Stimulated activated CD4-positive, alpha-beta T cell treated with anti-CD3 and anti-CD28 coated beads, Interleukin-2, amount 100 ng/mL, for 48 hours (primary cell): ENCODE measurements at regions not wholly inside any gene's neighbourhood (a gene's known extent, or its start where the extent isn't known, plus 50 kb on each side); places are given as distances from the start of the nearest gene placed in this dataset.
A peak's percentile ranks its signal among the peaks of the same experiment; 100 is the strongest.
"Not testable (repeated sequence)": the region's sequence is repeated elsewhere in the genome, so short reads cannot be mapped to it uniquely, and the experiment has no call there.

ENCODE experiments used
- DNase-seq, 2 donors: peaks; one replicate each; pipeline ENCODE4 v3.0.0-alpha.2; 2020

DNA sequence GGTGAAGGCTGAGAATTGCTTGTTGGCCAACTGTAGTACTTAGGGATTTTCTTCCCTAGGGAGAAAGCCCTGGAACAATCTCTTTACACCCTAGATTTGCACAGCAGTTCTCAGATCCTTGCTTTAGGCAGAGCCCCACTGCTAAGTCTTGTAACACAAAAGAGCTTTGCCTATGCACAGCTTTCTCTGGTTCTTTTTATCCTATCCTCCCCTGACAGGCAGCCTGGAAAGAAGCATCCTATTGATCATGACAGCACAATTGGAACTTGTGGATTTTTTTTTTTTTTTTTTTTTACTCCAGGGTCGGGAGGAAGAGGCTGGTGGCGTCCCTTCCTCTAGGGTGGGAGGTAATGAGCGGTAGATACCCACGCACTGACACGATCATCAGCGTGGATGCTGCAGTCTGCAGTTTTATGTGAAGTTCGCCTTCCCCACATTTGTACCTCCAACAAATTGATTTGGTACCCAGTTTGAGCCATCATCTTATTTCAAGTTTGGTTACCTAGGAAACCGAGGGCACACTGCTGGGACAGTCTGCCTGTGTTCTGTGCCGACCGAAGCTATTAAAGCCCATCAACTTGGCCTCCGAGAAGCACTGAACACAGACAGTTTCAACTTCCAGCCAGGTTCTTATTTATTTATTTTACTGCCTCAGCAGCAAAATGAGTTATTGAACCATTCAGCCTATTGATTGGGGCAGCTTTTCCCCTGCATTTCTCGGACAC lies 110.1 kb downstream of the NRN1 start:
- DNase-seq = no peak

DNA sequence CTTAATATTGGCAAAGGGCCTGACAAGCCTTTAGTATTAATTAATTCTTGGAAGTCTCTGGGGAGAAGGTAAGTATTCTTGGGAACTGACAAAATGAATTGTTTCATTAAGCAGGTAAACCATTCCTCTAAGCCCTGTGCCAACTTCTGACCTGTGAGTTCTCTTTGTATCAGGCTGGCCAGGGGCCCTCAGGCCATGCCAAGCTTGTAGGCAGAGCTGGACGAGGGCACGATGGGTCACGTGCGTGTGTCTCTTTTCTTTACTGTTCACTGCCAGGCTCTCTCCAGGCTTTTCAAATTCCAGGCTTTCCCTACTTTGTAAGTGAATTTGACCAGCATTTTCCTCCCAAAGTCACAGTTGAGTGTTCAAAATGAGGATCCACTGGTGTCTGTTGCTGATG lies 112.4 kb downstream of the NRN1 start:
- no peak for DNase-seq

DNA sequence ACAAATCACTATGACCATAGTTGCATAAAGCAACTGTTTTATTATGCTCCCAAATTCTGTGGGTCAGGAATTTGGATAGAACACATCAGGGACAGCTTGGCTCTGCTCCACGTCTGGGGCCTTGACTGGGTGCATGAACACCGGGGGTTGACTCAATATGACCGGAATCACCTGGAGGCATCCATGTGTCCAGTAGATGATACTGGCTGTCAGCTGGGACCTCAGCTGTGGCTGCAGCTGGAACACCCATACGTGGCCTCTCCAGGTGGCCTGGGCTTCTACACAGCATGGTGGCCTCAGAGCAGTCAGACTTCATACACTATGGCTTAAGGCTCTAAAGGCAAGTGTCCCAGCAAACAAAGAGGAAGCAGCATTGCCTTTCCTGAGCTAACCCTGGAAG lies 113.4 kb downstream of the NRN1 start:
- DNase-seq = no peak

DNA sequence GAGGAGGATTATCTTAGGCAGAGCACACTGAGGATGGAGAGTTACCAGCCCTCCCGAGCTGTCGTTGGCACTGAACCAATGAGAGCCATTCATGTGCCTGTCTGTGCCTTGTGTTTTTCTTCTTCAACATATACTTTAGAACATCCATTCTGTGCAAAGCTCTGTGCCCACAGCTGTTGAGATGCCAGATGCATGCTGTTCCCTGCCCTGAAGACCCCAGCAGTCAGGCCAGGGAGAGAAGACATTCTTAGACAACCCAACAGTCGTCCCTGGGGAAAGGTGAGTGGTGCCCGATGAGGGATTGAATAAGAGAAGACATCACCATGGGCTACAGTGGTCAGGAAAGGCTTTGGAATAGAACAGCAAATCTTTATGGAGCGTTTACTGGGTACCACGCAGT lies 114.1 kb downstream of the NRN1 start:
- no peak for DNase-seq

DNA sequence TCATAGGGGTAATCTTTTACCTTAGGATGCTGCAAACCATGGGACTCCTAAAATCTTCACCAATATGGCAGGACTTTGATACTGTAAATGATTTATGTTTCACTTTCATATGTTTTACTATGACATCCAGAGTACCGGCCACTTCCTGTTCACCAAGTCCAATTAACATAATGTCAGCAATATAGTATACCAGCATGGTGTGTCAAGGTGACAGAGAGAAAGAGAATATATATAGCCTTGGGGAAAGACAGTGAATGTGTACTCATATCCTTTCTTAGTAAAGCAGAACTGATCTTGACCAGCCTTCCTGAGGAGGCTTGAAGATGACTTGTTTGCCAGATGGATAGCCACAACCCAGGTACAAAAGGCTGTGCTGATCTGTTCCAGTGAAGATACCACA lies 127.9 kb downstream of the NRN1 start:
- DNase-seq = no peak

DNA sequence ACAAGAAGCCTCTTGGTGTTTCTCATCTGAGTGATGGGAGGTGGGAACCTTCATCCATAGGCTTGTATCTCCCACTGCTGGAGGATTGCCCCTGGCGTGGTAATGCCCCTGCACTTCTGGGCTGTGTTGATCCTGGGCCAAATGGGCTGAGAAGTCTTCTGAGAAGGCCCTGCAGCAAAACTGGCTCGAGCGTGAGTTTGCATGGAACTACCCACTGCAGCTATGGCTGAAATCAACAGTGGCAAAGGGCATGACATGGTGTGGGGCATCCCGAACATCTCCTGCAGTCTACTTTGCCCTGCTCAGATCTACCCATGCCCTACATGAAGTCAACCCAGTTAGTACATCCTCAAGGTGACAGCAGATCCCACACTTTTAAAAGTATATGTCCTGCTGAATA lies 130.6 kb downstream of the NRN1 start:
- no peak for DNase-seq

DNA sequence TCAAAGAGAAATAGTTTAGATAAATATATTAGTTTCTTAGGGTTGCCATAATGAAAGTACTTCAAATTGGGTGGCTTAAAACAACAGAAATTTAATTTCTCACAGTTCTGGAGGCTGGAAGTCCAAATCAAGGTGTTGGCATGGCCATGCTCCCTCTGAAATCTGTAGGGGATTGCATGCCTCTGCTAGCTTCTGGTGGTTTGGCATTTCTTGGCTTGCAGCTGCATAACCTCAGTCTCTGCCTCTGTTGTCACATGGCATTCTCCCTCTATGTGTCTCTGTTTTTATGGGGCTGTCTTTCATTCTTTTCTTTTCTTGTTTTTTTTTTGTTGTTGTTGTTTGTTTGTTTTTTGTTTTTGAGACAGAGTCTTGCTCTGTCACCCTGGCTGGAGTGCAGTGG lies 132.7 kb downstream of the NRN1 start:
- DNase-seq = not testable (repeated sequence)

DNA sequence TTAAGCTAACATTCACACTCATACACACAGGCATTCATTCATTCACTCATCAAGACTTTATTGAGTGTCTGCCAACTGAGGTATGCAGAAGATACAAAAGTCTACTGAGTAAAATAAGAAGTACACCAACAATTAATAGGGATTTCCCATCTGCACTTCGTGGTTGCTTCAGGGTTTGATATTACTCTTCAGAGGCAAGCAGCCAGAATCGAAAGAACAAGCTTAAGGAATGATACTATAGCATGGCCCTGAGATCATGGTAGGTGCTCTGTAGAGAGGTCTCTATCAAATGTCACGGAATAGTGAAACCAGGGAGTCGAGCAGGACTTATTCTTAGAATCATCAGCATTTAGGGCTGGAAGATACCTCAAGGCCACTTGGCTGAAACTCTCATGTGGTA lies 135.4 kb downstream of the NRN1 start:
- DNase-seq = no peak

DNA sequence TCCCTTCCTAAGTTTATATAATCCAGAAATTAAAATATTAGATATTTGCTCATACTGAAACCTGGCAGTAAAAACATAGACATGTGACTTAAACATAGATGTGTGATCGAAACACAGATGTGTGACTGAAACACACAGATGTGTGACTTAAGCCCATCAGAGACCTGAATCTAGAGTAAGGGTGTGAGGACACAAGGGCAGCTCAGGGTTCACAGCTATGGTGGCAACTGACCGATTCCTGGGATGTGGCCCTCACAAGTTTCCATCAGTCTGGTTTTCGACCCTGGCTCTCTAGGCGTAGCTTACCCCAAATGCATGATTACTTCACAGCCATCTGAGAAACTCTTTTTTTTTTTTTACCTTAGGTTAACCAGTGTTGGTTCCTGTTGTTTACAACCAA lies 137.0 kb downstream of the NRN1 start:
- DNase-seq = no peak

DNA sequence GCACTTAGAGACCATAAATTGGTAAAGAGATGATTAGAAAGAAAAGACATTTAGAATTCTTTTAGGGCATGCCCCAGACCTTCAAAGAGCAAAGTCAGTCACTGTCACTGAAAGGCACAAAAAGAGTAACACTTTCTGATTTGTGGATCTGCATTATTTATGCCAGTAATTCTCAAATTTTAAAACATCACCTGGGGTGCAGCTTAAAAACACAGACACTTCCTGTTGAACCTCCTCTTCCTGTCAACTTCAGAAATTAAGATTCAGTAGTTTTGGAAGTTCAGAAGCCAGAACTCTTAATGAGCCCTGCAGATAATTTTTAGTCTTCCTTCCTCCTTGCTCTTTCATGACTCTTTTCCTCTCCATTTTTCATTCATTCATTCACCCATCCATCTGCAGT lies 137.5 kb downstream of the NRN1 start:
- DNase-seq = no peak

DNA sequence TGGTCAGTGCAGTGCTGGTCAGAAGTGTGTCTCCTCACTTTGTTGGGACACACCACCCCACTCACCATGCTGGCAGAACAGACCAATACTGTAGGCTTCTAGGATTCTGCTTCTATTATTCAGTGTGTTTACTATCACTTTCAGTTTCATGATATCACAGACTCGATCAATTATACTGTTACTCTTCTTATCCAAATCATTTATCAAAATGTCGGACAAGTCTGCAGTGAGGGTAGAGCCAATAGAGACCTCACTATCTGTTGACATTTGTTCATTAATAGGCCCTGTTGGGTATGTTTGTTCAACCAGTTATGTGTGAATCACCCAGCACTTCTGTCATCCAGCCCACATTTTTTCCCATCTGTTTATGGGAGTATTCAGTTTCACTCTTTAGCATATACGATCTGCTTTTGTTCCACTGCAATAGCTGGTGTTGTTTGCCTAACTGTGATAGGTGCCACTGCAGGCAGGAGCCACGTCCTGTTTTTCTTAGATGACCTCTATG lies 140.1 kb downstream of the NRN1 start:
- no peak for DNase-seq

DNA sequence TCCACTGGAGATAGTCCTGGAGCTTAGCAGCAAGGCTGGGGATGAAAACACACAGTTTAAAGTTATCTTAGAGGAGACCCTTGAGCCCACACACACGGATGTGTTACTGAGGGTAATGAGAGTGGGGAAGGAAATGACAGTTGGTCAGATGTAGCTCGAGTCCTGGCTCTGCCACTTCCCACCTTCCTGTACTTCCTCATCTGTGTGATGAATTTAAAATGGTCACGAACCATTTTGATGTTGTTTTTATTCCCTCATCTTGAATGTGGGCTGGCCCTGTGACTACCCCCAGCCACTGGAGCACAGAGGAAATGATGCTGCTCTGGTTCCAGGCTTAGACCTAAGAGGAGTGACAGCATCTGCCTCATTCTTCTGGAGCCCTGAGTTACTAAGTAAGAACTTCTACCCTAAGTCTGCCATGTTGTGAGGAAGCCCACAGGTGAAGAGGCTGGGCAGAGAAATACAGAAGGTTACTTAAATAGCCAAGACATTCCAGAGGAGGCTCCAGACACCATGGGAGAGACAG lies 141.2 kb downstream of the NRN1 start:
- DNase-seq = no peak

DNA sequence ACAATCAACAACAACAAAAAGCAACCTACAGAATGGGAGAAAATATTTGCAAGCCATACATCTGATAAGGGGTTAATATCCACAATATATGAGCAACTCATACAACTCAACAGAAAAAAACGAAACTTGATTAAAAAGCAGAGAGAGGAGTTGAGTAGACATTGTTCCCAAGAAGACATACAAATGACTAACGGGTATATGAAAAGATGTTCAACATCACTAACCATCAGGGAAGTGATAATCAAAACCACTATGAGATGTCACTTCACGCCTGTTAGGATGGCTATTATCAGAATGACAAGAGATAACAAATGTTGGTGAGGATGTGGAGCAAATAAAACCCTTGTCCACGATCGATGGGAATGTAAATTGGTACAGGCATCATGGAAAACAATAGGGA lies 145.9 kb downstream of the NRN1 start:
- no peak for DNase-seq

DNA sequence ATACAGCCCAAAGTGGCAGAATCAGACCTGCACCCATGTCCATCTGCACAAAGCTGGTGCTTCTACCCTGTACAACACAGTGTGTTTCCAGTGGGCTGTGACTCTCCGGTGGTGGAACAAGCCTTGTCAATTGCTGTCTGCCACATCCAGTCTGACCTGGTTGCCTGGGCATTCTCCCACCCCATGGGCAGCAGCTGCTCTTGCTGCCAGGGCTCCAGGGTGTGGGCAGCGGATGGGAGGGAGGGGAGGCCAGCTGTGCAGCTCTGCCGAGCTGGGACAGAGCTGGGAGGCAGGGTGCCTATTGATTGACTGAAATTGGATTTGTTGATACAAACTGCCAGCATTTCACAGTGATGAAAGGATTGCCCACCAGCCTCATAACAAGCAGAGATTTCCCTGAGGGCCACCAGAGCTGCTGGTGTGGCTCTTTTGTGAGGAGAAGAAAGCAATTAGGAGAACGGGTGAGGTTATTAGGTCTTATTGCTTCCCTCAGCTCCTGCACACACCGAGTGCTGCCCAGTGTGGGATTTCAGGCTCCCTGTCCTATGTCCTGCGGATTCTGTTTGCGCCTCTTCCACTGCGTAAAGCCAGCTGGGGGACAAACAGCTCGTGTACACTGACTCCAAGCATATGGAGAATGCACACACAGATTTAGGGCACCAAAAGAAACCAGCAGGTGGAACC lies 150.8 kb downstream of the NRN1 start:
- DNase-seq = no peak

DNA sequence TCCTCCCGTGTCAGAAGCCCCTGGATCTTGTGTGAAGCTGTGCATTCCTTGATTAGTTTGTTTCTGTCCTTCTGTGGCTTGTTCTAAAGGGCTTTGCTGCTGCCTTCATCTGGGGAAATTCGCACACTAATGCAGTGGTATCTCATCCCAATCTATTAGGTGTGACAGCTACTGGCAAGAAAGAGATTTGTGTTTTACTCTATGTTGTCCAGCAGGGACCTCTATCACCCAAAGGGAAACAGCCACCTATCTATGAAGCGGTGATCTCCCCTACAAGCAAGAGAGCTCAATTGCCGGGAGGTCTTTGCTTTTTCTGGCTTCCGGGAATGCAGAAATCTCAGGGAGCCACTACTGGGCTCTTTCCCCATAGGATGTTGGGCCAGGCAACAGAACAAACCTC lies 151.8 kb downstream of the NRN1 start:
- DNase-seq = no peak

DNA sequence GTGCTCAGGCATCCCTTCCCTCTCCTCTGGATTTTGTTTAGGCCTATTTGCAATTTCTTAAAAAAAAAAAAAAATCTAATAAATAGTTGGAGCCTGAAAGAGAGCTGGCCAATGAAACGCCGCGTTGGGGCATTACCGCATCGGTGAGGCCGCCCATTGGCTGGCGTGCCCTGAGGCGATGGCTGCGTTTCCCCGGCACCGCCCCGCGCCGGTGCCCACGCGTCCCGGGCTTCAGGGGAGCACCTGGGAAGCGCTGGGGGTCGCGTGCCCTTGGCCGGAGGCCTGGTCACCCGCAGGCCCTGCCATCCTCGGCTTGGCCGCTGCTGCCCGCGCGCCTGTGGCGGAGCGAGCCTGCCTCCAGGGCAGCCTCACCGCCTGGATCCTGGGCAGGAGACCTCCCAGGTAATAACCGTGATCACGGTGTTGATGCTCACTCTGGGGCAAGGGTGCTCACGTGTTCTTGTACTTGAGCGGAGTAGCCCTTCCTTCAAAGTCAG lies 155.4 kb downstream of the NRN1 start:
- peak; percentile 54 to 64 for DNase-seq

DNA sequence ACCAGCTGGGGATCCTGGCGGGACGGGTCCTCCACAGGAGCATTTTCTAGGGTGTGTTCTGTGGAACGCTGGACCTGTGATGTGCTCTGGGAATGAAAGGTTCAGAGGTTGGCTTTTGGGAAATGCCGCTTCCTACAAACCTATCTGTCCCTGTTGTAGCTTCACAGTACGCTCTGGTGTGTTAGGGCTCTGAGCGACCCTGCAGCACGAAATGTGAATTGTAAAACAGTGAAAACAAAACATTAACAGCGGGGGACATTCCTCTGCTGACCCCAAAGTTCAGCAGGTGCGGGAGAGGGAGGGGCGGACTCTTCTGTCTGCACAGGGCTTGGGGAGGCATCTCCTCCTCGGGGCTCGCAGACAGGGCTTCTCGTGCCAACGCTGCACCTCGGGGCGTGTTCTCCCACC lies 155.9 kb downstream of the NRN1 start:
- DNase-seq = no peak

DNA sequence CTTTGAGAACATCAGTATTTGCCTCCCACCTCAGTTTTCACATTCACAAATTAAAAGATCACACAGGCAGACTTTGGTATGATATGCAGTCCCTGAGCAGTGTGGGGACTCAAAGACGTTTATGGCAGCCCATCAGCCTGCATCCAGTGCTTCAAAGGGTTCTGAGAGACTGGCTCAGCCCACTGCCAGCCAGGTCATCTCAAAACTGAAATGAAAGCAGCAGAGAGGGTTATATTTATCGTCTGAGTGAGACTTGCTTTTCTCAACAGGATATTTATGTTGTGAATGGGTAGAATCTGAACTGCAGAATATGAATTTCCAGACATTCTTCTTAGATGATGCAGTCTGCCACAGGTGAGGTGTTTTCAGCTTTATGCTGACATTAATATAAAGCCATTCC lies 159.8 kb downstream of the NRN1 start:
- DNase-seq = no peak

DNA sequence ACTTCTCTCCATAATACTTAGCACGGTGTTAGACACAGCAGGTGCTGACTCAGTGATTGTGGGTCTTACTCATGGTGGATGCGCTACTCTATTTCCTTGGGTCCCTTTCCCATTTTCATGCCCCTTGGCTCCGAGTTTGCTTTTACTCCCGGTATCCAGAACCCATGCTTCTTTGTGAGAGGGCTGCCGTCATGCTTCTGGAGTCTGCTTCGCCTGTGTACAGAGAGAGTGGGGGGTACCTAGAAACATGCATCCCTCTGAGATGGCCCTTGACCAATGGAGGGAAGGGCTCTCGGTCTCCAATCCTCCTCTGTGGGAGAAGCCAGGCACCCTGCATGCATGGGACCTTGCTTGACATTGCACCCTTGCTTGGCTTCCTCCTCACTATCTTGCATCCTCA lies 160.4 kb downstream of the NRN1 start:
- no peak for DNase-seq

DNA sequence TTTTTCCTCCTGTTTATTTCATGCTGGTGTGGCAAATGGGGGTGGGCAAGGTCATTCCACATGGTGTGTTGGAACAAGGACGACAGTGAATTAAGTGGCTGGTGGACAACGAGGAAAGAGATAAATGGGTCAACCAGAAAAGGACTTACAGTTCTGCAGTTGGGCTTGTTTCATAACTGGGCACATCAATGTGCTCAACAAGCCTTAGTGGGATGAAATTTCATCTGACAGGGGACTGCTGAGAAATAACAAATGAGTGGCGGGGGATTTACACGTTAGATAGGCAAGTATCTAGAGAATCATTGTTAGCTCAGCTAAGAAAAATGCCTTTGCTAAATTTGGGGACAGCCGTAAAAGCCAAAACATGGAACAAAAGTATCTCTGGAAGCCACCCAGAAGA lies 163.6 kb downstream of the NRN1 start:
- no peak for DNase-seq

DNA sequence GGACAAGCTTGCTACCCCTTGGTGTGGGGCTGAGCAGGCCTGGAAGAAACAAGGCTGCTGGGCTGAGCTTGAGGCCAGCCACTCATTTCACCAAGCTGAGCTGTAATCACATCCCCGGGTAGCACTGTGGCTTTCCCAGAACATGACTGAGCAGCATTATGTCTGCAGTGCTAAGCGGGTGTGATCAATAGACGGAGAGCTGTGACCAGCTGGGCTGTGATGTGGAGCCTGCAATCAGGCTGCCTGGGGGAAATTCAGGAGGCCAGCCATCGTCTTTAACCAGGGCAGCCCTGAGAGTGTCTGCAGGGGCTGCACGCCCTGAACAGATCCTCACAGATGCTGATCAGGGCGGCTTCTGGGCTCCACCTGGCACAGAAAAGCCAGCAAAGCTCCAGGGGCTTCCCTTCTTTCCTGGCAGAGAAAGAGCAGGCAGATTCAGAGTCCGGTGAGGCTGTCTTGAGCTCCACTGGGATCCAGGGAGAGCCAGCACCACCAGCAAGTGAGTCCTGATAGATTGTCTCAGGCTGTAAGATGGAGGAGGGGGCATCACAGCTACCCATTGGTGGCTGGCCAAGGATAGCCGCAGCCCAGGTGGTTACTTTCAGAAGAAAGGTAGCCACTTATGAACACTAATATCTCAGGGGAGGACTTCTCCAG lies 165.9 kb downstream of the NRN1 start:
- no peak for DNase-seq

DNA sequence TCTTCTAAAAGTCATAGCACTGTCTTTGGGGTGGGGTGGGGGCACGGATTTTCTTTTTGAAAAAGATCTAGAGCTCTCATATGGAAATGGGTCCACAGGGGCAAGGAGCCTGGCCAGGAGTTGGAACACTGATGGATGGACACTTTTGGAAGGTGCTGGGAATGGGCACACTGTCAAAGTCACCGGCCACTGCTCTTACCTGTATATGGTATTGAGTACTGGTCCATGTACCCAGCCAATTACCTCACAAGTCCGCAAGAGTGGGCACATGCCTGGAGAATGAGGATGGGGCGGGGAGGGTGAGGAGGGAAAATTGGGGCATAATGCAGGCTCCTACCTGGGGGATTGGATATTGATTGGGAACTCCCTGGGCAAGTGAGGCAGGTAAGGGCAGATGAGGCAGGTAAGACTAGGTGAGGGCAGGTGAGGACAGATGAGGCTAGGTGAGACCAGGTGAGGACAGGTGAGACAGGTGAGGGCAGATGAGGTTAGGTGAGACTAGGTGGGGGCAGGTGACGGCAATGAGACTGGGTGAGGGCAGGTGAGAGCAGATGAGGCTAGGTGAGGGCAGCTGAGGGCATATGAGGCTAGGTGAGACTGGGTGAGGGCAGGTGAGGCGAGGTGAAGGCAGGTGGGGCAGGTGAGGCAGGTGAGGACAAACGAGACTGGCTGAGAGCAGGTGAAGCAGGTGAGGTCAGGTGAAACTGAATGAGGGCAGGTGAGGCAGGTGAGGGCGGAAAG lies 167.9 kb downstream of the NRN1 start:
- DNase-seq = no peak

DNA sequence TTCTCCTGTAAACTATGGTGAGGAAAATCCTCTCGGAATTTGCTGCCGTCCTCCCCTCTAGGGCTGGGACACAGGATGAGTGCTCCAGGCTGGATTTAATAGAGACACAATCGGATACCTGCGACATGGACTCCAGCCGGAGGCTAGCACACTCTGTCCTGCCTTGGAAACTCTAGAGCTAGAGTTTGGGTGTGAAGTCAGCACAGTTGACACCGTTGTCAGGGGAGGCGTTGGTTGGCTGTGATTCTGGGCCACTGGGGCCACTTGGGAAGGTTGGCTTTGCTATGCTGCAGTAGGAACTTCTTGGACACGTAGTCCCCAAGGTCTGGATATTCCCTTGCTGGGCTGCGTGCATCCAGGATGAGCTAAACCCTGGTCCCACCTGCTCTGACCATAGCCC lies 169.4 kb downstream of the NRN1 start:
- DNase-seq = no peak
